Hematopoietic multipotent progenitor cell treated with erythropoietin and hydrocortisone succinate and interleukin-3 and kit ligand, for 8 days (in vitro differentiated cells): ENCODE measurements at regions not wholly inside any gene's neighbourhood (a gene's known extent, or its start where the extent isn't known, plus 50 kb on each side); places are given as distances from the start of the nearest gene placed in this dataset.
"Not testable (repeated sequence)": the region's sequence is repeated elsewhere in the genome, so short reads cannot be mapped to it uniquely, and the experiment has no call there.

Experiments used
- DNase-seq: peaks from one replicate; pipeline ENCODE4 v3.0.0-alpha.2; 2015

DNA sequence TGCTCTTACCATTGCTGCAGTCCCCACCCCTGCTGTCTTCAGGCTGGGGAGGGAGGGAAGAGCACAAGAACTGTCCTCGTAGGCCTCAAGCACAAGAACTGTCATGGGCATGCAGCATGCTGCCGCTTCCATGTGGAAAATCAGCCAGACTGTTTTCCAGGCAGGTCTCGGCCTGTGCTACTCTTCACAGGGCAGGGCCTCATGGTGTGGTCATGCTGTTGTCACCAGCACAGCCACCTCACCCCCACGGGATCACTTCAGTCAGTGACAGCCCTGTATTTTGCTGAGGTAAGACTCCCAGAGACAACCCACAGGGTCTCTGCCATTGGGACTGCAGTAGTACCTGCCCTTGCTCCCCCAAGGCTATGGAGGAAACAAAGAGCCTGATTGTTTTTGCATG, 205.3 kb downstream of the NAP1L3 start:
- DNase-seq = no peak

DNA sequence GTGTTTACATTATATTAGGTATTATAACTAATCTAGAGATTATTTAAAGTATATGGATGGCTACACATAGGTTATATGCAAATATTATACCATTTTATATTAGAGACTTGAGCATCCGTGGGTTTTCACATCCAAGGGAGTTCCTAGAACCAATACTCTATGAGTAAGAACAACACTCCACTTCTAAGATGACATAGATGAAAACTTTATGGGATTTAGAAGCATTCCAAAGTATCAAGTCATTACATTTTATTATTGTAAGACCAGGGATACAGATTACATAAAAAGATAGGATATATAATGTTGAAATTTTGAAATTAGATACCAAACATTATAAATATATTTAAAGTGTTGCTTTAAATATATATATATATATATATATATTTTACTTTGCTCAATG, 207.0 kb downstream of the NAP1L3 start:
- no peak for DNase-seq

DNA sequence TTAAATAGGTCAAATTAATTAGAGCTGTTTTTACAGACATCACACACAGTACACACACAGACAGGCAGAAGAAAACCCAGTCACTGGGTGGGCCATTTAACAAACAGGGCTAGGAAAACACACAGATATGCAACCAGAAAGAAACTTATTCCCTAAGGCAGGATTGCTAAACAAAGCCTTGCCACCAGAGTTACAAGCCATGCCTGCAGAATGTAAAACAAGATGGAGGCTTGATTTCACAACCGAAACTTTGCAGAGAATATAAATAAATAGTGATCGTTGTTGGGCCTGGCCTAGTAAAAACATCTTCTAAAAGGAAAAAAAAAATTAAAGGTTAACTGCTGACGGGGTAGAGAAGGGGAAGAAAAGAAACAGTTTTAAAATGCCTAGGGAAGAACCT, 212.3 kb downstream of the NAP1L3 start:
- DNase-seq = no peak

DNA sequence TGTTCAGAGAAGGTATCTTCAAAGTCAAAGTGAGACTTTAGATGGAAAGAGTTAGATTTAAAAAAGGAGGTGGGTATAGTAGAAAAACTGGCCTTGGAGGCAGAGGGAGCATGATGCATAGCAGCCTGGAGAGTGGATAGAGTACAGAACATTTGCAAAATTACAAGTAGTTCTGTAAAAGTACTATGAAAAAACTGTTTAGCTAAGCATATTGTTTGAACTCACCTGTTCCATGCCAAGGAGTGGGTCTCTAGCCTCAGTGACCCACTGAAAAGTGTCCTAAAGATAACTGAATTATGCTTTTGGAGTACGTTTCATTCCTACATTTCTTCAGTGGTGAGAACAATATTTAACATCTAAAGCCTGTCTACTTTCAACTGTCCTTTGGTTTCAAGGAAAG, 218.9 kb downstream of the NAP1L3 start:
- no peak for DNase-seq

DNA sequence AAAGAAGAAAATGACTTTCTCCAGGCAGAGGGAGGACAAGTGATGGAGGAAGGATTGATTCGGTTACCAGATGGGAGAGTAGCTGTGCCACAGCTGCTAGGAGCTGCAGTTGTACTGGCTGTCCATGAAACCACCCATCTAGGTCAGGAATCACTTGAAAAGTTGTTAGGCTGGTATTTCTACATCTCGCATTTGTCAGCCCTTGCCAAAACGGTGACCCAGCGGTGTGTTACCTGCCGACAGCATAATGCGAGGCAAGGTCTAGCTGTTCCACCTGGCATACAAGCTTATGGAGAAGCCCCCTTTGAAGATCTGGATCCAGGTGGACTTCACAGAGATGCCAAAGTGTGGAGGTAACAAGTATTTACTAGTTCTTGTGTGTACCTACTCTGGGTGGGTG, 238.7 kb downstream of the NAP1L3 start:
- not testable (repeated sequence) for DNase-seq

DNA sequence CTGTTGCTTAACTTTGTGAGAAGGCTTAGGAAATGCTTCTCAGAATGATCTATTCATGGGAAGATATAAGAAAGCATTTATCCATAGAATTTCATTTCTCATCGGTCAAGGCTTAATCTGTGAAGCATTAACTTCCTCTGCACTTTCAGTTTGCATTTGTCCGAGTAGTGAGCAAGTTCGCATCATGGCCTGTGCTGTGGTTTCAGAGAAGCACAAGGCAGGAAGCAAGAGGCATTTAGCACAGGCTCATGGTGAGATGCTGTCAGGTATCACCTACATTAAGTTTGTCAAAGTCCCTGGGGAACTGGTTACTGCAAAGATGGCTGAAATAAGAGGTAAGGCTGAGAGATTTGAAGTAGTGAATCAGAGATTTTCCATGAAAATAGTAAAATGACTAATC, 244.9 kb downstream of the NAP1L3 start:
- DNase-seq = no peak

DNA sequence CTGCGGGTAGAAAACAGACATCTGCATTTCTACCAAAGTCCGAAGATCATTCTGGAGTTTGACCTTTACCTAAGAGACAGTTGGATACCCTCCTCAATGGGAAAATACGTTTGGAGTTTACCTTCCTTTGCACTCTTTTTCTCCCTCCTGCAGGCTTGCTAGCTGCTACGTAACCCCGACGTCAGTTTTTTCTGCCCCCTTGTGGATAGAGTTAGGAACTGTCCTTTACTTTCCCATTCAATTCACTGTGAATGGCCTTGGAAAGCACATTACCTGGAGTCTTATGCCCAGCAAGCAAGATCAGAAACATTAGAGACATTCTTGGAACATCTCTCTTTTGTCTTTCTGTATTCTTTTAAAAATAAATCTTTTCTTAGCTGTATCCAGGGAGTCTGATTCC, 250.7 kb downstream of the NAP1L3 start:
- DNase-seq = peak; percentile 16

DNA sequence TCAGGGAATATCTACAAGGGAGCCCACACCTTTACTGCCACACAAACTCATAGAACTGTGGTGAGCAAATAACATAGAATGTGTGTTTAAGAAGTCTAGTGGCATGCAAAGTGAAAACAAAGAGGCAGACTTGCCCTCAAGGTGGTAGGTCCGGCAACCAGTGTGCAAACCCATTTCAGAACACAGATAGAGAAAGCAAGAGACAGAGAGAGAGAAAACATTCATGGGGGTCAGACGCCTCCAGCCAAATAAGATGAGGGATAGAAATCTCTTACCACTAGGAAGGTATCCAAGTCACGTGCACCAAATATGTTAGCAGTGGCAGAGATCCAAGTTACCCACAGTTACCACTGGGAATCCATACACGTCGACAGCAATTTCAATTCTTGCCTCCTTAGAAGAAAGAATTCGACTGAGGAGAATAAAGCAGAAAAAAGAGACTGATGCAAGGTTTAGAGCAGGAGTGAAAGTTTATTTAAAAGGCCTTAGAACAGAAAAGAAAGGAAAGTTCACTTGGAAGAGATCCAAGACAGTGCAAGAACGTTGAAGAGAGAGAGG, 252.8 kb downstream of the NAP1L3 start:
- DNase-seq = no peak

DNA sequence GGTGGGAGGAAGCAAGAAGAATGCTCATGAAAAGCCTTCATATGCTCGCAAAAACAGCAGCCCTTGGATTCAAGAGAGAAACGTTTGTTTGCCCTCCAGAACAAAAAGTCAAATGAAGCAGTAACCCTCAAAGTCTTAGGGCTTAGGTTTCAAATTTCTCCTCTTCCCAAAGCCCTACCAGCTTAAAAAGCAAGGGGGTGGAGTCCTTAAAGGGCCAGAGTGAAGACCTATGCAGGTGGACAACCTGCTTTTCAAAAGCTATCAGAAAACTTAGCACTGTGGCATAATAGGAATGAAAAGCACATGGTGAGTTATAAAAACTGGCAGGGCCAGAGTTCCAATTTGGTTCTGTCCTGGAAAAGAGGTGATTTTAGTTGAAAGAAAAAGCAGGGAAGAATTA, 253.3 kb downstream of the NAP1L3 start:
- DNase-seq = no peak

DNA sequence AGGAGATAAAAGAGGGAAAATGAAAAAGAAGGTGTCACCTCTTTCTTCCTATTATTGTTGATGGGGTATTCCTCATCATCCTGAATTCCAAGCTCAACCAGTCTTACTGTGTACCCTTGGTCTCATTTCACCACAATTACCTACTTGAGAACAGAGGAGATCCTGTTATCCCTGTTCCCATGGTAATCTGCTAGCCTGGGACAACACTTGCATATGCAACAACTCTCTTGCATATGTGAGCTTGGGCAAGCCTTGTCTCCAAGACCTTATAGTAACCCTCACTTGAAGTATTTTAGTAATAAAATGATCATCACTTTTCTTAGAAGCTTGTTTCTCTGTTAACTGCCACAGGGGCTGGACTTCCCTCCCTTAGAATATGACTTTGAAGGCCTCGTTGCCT, 253.7 kb downstream of the NAP1L3 start:
- DNase-seq = no peak

DNA sequence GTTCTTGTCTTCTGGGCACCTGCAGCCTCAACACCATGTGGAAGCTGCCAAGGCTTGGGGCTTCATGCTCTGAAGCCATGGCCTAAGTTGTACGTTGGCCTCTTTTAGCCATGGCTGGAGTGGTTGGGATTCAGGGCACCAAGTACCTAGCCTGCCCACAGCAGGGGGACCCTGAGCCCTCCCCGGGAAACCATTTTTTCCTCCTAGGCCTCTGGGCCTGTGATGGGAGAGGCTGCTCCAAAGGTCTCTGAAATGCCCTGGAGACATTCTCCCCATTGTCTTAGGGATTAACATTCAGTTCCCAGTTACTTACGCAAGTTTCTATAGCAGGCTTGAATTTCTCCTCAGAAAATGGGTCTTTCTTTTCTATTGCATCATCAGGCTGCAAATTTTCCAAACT, 269.3 kb downstream of the NAP1L3 start:
- no peak for DNase-seq

DNA sequence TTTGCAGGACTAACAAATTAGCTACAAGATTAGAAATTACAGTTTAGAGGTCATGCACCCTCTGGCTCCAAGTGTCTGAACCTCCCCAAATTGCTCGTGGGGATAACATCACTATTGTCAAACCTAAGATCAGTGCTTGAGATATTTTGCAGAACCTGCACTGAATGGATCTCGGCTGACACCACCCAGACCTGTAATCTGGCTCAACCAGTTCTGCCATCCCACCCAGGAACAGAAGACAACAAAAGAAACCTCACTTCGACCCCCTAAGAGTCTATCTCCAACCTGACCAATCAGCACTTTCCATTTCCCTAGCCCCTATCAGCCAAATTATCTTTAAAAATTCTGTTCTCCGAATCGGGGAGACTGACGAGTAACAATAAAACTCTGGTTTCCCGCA, 318.7 kb downstream of the NAP1L3 start:
- no peak for DNase-seq

DNA sequence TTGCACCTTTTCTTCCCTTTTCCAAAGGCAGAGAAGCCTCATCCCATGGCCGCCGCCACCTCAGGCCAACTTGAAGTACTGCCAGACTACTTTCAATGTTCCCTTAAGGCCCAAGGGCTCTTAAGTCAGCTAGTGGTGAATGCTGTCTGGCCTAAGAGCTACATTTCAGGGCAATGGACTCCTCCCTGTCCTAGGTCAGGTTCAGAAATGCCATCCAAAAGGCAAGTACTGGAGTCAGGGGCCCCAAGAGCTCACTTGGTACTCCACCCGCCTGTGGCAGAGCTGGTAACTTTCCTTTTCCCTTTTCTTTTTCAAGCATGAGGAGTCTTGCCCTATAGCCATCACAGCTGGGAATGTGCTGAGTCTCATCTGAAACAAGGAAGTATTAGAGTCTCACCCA, 327.1 kb downstream of the NAP1L3 start:
- DNase-seq = no peak

DNA sequence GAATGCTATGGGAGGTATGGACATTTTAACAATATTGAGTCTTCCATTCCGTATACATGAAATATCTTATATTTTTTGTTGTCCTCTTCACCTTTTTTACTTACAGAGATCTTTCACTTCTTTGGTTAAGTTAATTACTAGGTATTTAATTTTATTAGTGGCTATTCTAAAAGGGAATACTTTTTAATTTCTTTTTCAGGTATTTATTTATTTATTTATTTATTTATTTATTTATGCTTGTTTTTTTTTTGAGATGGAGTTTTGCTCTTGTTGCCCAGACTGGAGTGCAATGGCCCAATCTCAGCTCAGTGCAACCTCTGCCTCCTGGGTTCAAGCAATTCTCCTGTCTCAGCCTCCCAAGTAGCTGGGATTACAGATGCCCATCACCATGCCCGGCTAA, 329.1 kb downstream of the NAP1L3 start:
- not testable (repeated sequence) for DNase-seq

DNA sequence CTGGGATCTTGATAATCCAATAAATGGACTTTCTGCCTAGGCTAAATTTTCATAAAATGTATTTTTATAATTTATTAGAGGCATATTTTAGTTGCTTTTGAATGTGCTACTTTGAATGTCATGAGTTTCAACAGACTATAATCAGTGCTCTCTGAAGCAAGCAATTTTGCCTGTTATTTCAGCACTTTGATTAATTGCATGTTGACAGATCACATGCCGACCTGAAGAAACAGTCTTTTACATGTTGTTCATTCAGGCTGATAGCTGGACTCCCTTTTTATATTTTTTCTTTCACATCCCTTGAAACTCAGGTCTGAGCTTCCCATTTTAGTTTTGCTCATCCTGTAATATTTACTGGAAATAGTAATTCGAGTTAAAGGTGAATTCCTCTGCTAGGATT, 341.0 kb downstream of the NAP1L3 start:
- DNase-seq = no peak

DNA sequence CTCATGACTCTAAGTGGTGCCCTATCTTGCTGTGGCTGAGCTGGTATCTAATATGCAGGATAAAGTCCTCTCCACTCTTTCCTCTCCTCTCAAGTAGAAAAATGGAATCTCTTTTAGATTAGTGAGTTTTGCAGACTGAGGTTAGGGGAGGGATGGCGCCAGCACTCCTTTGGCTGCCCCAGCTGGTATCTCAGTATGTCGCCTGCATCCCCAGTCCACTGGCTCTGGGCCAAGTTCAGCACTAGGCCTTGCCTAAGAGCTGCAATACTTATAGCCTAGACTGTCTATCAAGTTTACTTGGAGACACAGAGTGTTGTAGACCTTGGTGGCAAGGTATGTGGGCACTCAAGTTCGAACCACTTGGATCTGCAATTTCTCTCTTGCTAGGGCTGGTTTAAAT, 351.3 kb downstream of the NAP1L3 start:
- DNase-seq = no peak

DNA sequence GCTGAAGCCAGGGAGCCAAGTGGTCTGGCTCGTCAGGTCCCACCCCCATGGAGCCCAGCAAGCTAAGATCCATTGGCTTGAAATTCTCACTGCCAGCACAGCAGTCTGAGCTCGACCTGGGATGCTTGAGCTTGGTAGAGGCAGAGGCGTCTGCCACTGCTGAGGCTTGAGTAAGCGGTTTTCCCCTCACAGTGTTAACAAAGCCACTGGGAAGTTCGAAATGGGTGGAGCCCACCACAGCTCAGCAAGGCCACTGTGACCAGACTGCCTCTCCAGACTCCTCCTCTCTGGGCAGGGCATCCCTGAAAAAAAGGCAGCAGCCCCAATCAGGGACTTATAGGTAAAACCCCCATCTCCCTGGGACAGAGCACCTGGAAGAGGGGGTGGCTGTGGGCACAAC, 353.8 kb downstream of the NAP1L3 start:
- DNase-seq = no peak
